Cardiac muscle cell (in vitro differentiated cells and primary cell): ENCODE measurements at regions not wholly inside any gene's neighbourhood (a gene's known extent, or its start where the extent isn't known, plus 50 kb on each side); places are given as distances from the start of the nearest gene placed in this dataset.

Experiments used
- DNase-seq, 2 donors: peaks; one replicate each; pipeline versions ENCODE4 v3.0.0 to v3.0.0-alpha.2; 2010 to 2017; ENCODE audit warnings: low read depth in 1 of 2, low spot score in 1 of 2
- H3K27ac ChIP-seq: fragments of 200-600 bp; sonication (generic); 2 replicates; pipeline ENCODE4 v1.5.1; 2016
- H3K27me3 ChIP-seq: fragments of 200-600 bp; sonication (generic); 2 replicates; pipeline ENCODE4 v1.6.0; 2016; ENCODE audit warnings: control low read depth
- H3K36me3 ChIP-seq: fragments of 200-600 bp; sonication (generic); 2 replicates; pipeline ENCODE4 v1.5.1; 2016; ENCODE audit warnings: control low read depth
- H3K4me1 ChIP-seq: fragments of 200-600 bp; sonication (generic); 2 replicates; pipeline ENCODE4 v1.8.1; 2017; ENCODE audit warnings: low read depth, mild to moderate bottlenecking, mixed run types
- H3K4me3 ChIP-seq: fragments of 200-600 bp; sonication (generic); 2 replicates; pipeline ENCODE4 v1.5.1; 2016; ENCODE audit warnings: mild to moderate bottlenecking
- H3K9me3 ChIP-seq: fragments of 200-600 bp; sonication (generic); 2 replicates; pipeline ENCODE4 v1.5.1; 2017; ENCODE audit warnings: low read depth, mild to moderate bottlenecking, control low read depth
- TF ChIP-seq, protein P1 (sequence below): IDR thresholded peaks from 2 replicates; pipeline ENCODE4 v1.5.1; 2012; ENCODE audit warnings: low read depth, mild to moderate bottlenecking, low read length

DNA sequence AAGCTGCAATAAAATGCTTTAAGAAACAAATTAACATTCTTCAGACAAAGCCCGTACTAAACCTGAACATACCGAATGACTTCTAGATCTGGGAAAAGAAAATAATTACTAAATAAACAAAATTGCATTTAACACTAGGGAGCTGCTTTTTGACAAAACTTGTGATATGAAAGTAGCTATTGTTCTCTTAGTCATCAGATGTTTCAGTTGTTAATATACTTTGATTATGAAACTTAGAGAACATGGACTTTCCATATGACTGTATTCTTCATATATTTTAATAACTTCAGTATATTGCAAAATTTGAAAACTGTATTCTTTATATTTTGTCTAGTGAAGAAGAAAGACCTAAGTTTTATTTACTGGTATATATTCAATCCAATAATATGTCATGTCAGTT lies 1262.1 kb downstream of the NCAM2 start:
- H3K4me1 ChIP-seq, result no peaks in the 10 kb centered on the region
- H3K9me3 ChIP-seq, result no peaks in the 10 kb centered on the region
- no peak overlapping the region for H3K4me3 ChIP-seq
- H3K36me3 ChIP-seq, result no peaks in the 10 kb centered on the region
- H3K27me3 ChIP-seq, result no peaks in the 10 kb centered on the region
- TF ChIP-seq, protein P1, sequence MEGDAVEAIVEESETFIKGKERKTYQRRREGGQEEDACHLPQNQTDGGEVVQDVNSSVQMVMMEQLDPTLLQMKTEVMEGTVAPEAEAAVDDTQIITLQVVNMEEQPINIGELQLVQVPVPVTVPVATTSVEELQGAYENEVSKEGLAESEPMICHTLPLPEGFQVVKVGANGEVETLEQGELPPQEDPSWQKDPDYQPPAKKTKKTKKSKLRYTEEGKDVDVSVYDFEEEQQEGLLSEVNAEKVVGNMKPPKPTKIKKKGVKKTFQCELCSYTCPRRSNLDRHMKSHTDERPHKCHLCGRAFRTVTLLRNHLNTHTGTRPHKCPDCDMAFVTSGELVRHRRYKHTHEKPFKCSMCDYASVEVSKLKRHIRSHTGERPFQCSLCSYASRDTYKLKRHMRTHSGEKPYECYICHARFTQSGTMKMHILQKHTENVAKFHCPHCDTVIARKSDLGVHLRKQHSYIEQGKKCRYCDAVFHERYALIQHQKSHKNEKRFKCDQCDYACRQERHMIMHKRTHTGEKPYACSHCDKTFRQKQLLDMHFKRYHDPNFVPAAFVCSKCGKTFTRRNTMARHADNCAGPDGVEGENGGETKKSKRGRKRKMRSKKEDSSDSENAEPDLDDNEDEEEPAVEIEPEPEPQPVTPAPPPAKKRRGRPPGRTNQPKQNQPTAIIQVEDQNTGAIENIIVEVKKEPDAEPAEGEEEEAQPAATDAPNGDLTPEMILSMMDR, result no peak
- no peak for DNase-seq
- no peak overlapping the region for H3K27ac ChIP-seq

DNA sequence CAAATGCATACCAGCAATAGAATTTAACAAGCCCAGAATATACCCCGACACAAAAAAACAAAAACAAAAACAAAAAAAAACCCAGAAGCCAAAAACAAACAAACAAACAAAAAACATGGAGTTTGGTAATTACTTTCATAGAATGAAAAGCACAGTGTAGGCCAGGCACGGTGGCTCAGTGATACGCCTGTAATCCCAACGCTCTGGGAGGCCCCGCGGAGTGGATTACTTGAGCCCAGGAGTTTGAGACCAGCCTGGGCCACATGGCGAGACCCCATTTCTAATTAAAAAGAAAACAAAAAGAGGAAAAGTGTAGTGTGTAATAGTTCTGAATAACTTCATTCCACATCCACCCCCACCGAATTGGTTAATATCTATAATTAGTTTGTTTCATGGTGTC lies 1265.7 kb downstream of the NCAM2 start:
- Histone ChIP-seq H3K9me3 (no peaks in the 10 kb centered on the region), H3K36me3 (no peaks in the 10 kb centered on the region), H3K4me3 (no peak overlapping the region), H3K27ac (no peak overlapping the region), H3K27me3 (no peaks in the 10 kb centered on the region), H3K4me1 (no peaks in the 10 kb centered on the region)
- TF ChIP-seq, protein P1, result no peak
- DNase-seq, result no peak

DNA sequence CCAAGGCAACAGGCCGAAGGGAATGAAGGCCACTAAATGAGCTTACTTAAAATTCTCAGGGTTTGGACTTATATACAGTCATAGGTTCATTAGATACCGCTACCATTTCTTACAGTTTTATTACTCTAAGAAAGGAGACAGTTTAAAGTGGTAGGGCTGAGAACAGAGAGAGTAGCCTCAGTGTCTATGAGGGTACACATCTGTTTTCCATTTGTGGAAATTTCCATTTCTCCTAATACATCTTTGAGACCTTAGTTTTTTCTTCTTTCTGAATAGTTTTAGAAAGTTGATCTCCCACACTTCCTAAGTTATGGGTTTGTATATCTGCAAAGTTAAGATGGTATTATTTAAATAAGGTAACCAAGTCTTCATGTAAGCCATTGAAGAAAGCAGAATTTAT lies 1279.1 kb downstream of the NCAM2 start:
- Histone ChIP-seq H3K27me3 (no peaks in the 10 kb centered on the region), H3K4me1 (no peaks in the 10 kb centered on the region), H3K4me3 (no peak overlapping the region), H3K27ac (no peak overlapping the region), H3K36me3 (no peaks in the 10 kb centered on the region), H3K9me3 (no peaks in the 10 kb centered on the region)
- TF ChIP-seq, protein P1, result no peak
- DNase-seq, result no peak

DNA sequence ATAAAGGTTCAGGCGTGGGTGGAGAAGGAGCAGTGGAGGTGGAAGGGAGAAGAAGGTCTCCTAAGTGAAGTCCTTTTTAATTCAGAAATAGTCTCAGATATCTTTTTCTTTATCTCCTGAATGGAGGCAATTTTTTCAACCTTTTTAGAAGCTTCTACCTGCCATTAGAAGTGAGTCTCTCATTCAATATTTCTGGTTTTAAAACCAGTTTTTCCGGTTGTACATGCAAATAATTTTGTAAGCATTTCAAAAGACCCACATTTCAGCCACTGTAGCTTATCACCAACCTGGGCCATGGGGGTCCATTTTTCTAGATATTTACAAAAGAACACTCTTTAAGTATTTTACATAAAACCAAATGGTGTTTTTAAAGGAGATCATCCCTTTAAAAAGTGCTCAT lies 1280.2 kb downstream of the NCAM2 start:
- Histone ChIP-seq H3K4me3 (no peak overlapping the region), H3K4me1 (no peaks in the 10 kb centered on the region), H3K27me3 (no peaks in the 10 kb centered on the region), H3K36me3 (no peaks in the 10 kb centered on the region), H3K9me3 (no peaks in the 10 kb centered on the region), H3K27ac (no peak overlapping the region)
- DNase-seq, result no peak
- TF ChIP-seq, protein P1, result no peak

DNA sequence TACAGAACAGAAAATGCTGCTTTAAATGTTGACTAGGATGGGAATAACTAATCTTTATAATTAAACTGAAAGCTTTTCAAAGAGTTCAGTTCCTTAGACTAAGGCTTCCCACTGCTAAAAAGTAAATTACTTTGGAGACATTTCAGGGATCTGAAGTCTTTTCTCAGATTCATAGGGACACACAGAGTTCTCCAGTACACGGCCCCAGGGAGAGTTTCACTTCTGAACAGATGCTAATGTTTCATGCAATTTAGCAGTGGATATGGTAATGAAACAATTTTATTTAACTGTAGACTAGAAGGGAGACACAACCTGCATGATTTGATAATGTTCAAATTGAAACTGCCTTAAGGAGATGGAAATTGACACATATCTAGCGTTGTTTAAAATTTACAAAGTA lies 1282.6 kb downstream of the NCAM2 start:
- Histone ChIP-seq H3K36me3 (no peaks in the 10 kb centered on the region), H3K27me3 (no peaks in the 10 kb centered on the region), H3K4me3 (no peak overlapping the region), H3K9me3 (no peaks in the 10 kb centered on the region), H3K27ac (no peak overlapping the region), H3K4me1 (no peaks in the 10 kb centered on the region)
- no peak for DNase-seq
- TF ChIP-seq, protein P1, result no peak

DNA sequence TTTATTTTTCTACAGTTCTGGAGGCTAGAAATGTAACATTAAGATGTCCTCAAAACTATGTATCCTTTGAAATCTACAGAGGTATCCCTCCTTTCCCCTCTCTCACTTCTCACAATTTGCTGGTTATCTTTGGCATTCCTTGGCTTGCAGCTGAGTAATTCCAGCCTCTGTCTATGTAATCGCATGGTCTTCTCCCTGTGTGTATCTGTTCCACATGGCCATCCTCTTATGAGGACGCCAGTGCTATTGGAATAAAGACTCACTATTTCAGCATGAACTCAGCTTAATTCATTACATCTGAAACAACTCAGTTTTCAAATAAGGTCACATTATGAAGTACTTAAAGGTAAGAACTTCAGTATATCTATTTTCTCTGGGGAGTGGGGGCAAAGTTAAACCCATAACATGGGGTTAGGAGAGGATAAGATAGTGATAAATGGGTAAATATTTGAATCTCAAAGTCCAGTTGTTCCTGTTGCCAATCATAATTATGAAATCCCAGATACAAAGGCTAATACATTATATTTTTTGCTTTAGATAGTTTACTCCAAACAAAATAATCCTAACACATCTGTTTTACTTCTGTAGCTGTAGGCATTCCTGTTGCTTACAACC lies 1290.8 kb downstream of the NCAM2 start:
- TF ChIP-seq, protein P1, result no peak
- Histone ChIP-seq H3K36me3 (no peaks in the 10 kb centered on the region), H3K4me1 (no peaks in the 10 kb centered on the region), H3K27me3 (no peaks in the 10 kb centered on the region), H3K9me3 (no peaks in the 10 kb centered on the region), H3K27ac (no peak overlapping the region), H3K4me3 (no peak overlapping the region)
- DNase-seq, result no peak
